Suprapubic skin (tissue), 3 donors: ENCODE measurements at regions not wholly inside any gene's neighbourhood (a gene's known extent, or its start where the extent isn't known, plus 50 kb on each side); places are given as distances from the start of the nearest gene placed in this dataset.

Source experiments
- CTCF ChIP-seq, 2 donors: fragments of 200-600 bp in 1 of 2; fragments of 450-650 bp in 1 of 2; sonication (generic) in 1 of 2; IDR thresholded peaks; one replicate each; pipeline ENCODE4 v1.5.1; 2016 to 2019; ENCODE audit warnings: antibody characterized with exemption in 2 of 2, mild to moderate bottlenecking in 1 of 2, moderate library complexity in 1 of 2
- EP300 ChIP-seq: sonication (generic); formaldehyde crosslinking; IDR thresholded peaks from one replicate; pipeline ENCODE4 v1.6.1; 2017; ENCODE audit warnings: antibody characterized with exemption

- TF ChIP-seq CTCF (IDR thresholded peaks at IDR 0.05) (no peak), EP300 (no peak)
Measured at GRCh38 chrX:149272690-149273463, 232.2 kb downstream of the IDS start.
